GDM1 (cell line): ENCODE measurements at regions not wholly inside any gene's neighbourhood (a gene's known extent, or its start where the extent isn't known, plus 50 kb on each side); places are given as distances from the start of the nearest gene placed in this dataset.
A peak's percentile ranks its signal among the peaks of the same experiment; 100 is the strongest.

Experiments
- DNase-seq: peaks from one replicate; lab custom pipeline; 2025; lab: John Stamatoyannopoulos, UW

DNA sequence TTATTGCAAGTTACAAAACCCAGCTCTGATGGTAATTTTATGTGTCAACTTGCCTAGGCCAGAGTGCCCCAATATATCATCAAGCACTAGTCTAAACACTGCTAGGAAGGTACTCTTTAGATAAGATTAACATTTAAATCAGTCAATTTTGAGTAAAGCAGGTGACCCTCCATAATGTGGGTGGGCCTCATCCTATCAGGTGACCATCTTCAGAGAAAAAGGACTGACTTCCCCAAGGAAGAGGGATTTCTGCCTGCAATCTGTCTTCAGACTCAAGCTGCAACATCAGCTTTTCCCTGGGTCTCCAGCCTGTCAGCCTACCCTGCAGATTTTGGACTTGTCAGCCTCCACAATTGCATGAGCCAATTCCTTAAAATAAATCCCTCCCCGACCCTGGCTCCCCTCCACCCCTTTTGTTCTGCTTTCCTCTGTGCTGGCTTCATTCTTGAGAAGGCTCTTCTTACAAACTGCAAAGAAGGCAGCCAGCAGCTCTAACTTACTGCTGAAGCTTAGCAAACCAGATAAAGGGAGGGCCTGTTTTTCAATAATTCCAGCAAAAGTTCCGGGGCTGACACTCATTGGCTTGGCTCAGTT, 56.4 kb upstream of the RUNX3 start:
- no peak for DNase-seq

GRCh38 chr1:24985737-24986136, 55.7 kb upstream of the RUNX3 start:
- no peak for DNase-seq

GRCh38 chr1:24984800-24985522, 54.9 kb upstream of the RUNX3 start:
- peak; percentile 38 for DNase-seq

DNA sequence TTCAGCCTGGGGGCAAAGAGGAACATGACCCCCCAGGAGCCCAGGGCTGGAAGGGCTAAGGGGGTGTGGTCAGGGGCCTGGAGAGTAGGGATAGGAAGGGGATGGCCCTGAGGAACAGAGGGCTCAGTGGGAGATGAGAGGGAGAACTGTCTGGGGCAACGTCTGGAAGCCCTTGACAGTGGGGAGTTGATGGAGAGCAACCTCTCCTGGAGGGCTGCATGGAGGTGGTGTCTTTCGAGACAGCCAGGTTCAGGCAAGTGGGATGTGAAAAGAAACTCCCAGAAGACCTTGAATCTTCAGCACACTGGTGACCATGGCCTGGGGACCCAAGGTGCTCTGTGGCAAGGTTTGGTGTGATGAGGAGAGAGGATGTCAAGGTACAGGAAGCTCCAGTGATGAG, 54.2 kb upstream of the RUNX3 start:
- no peak for DNase-seq

DNA sequence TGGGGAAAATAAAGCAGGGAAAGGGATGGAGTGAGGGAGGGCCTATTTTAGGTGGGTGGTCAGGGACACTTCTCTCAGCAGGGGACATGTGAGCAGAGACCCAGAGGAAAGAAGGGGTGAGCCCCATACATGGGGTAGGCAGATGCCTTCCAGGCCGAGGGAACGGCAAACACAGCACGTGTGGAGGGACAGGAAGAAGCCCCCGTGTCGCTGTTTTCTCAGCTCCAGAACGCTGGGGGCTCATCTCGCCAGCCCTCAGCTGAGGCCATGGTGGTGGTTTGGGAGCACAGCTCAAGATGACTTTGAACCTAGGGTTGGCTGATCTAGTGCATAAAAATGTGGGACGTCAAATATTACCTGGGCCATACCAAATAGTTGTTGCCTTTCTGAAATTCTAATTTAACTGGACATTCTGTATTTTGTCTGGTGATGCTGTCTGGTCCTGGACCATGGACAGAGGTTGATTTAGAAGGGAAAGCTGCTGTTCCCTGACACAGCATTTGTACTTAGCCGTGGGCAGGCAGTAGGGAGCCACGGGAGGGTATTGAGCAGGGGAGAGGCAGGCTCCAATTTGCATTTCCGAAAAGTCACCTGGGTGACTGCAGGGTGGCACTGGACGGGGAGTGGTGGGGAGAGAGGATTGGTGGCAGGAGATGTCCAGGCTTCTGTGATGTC, 53.1 kb upstream of the RUNX3 start:
- DNase-seq: no peak

DNA sequence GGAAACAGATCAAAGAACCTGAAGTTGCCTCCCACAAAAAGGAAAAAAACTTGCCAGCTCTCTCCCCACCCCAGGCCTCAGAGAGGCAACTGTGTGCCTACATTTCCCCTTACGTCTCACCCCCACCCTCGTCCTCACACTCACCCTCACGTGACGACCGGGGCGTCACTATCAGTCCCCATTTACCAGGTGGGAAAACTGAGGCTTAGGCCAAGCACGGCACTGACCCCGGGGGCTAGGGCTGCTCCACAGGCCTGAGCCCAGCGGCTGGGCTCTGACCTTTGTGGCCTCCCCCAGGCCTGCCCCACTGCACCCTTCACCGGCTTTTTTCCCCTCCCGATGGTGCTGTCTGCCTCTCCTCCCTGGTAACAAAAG, 51.5 kb upstream of the RUNX3 start:
- DNase-seq: no peak

GRCh38 chr1:24980836-24981630, 51.0 kb upstream of the RUNX3 start:
- no peak for DNase-seq
